Panc1 (cell line): ENCODE measurements at regions not wholly inside any gene's neighbourhood (a gene's known extent, or its start where the extent isn't known, plus 50 kb on each side); places are given as distances from the start of the nearest gene placed in this dataset.

Experiments
- CTCF ChIP-seq: fragments of 450-650 bp; IDR thresholded peaks from 2 replicates; pipeline ENCODE4 v1.5.1; 2017; ENCODE audit warnings: mild to moderate bottlenecking
- POLR2AphosphoS5 ChIP-seq: IDR thresholded peaks from 2 replicates; pipeline ENCODE4 v1.6.1; 2012; ENCODE audit warnings: mild to moderate bottlenecking, low read depth, low read length, moderate library complexity

- TF ChIP-seq CTCF = no peak
- TF ChIP-seq POLR2AphosphoS5 = no peak
Measured at GRCh38 chr7:46838463-46838862, 743.4 kb downstream of the TNS3 start.
